SK-N-SH (cell line): ENCODE measurements at regions not wholly inside any gene's neighbourhood (a gene's known extent, or its start where the extent isn't known, plus 50 kb on each side); places are given as distances from the start of the nearest gene placed in this dataset.
"Not testable (repeated sequence)": the region's sequence is repeated elsewhere in the genome, so short reads cannot be mapped to it uniquely, and the experiment has no call there.

ENCODE experiments used
- CTCF ChIA-PET: fragments of 300-600, 350-600 bp; formaldehyde crosslinking; extraction: SDS; loops from one replicate; lab custom pipeline; 2021; lab: Yijun Ruan, JAX
- POLR2A ChIA-PET: fragments of 350-600 bp; sonication (Branson Sonifier 250); formaldehyde crosslinking; extraction: SDS; loops from one replicate; lab custom pipeline; 2020; ENCODE audit warnings: antibody characterized with exemption, inconsistent platforms; lab: Yijun Ruan, JAX
- DNase-seq: peaks from one replicate; pipeline ENCODE4 v3.0.0; 2012
- H2AFZ ChIP-seq: fragments of 200-600 bp; sonication (generic); 2 replicates; pipeline ENCODE4 v1.8.1; 2016; ENCODE audit warnings: antibody characterized with exemption, mild to moderate bottlenecking, low read depth
- H3F3A ChIP-seq: fragments of 200-600 bp; sonication (generic); replicated peaks from 2 replicates; pipeline ENCODE3; 2016; ENCODE audit warnings: antibody characterized with exemption, mild to moderate bottlenecking; ENCODE audit not compliant: insufficient read depth
- H3K27ac ChIP-seq, 2 experiments: fragments of 200-500 bp in 1 of 2; fragments of 200-600 bp in 1 of 2; sonication (Bioruptor generic) in 1 of 2; sonication (generic), shearing (Covaris generic) in 1 of 2; 2 replicates each; pipeline versions ENCODE4 v1.5.1 to v1.6.1; 2014 to 2016; ENCODE audit warnings: low read depth in 2 of 2, inconsistent platforms in 1 of 2, low read length in 1 of 2, mild to moderate bottlenecking in 1 of 2, mixed read lengths in 1 of 2
- H3K27me3 ChIP-seq: fragments of 200-600 bp; sonication (generic), shearing (Covaris generic); 2 replicates; pipeline ENCODE4 v1.6.1; 2016; ENCODE audit warnings: mixed run types; ENCODE audit not compliant: insufficient read depth
- H3K36me3 ChIP-seq, 2 experiments: fragments of 200-500 bp in 1 of 2; fragments of 200-600 bp in 1 of 2; sonication (Bioruptor generic) in 1 of 2; sonication (generic) in 1 of 2; replicated peaks in 1 of 2; 2 replicates each; pipeline versions ENCODE3 to v1.5.1; 2014 to 2016; ENCODE audit warnings: low read length in 1 of 2, mild to moderate bottlenecking in 1 of 2; ENCODE audit not compliant: insufficient read depth in 2 of 2, control insufficient read depth in 1 of 2
- H3K4me1 ChIP-seq, 2 experiments: fragments of 200-500 bp in 1 of 2; fragments of 200-600 bp in 1 of 2; sonication (Bioruptor generic) in 1 of 2; sonication (generic), shearing (Covaris generic) in 1 of 2; 2 replicates each; pipeline versions ENCODE4 v1.5.1 to v1.6.1; 2014 to 2016; ENCODE audit warnings: low read depth in 1 of 2, low read length in 1 of 2, mixed run types in 1 of 2; ENCODE audit not compliant: insufficient read depth in 2 of 2, control insufficient read depth in 1 of 2
- H3K4me2 ChIP-seq: fragments of 200-600 bp; sonication (generic), shearing (Covaris generic); 2 replicates; pipeline ENCODE4 v1.6.1; 2017; ENCODE audit warnings: mixed run types
- H3K4me3 ChIP-seq, 2 experiments: fragments of 200-500 bp in 1 of 2; fragments of 200-600 bp in 1 of 2; sonication (Bioruptor generic) in 1 of 2; sonication (generic), shearing (Covaris generic) in 1 of 2; 2 replicates each; pipeline versions ENCODE4 v1.5.1 to v1.8.1; 2014 to 2016; ENCODE audit warnings: low read depth in 2 of 2, inconsistent platforms in 1 of 2, low read length in 1 of 2, mild to moderate bottlenecking in 1 of 2, mixed read lengths in 1 of 2, moderate library complexity in 1 of 2
- H3K79me2 ChIP-seq: fragments of 200-600 bp; sonication (generic); 2 replicates; pipeline ENCODE4 v1.8.1; 2017; ENCODE audit warnings: mild to moderate bottlenecking; ENCODE audit not compliant: insufficient read depth
- H3K9ac ChIP-seq: fragments of 200-600 bp; sonication (generic); 2 replicates; pipeline ENCODE4 v1.6.1; 2017; ENCODE audit warnings: mixed run types
- H3K9me2 ChIP-seq: fragments of 200-600 bp; sonication (generic); 2 replicates; pipeline ENCODE4 v1.6.1; 2017; ENCODE audit warnings: mixed run types
- H3K9me3 ChIP-seq: fragments of 200-600 bp; sonication (generic); 2 replicates; pipeline ENCODE4 v1.6.1; 2017; ENCODE audit warnings: mixed run types, mild to moderate bottlenecking, moderate library complexity
- H4K20me1 ChIP-seq: fragments of 200-600 bp; sonication (generic); 2 replicates; pipeline ENCODE4 v1.6.1; 2017; ENCODE audit warnings: mild to moderate bottlenecking, mixed run types; ENCODE audit not compliant: insufficient read depth
- CHD2 ChIP-seq: fragments of 150-350 bp; IDR thresholded peaks from 2 replicates; pipeline ENCODE4 v1.6.1; 2018; ENCODE audit warnings: low read length; ENCODE audit not compliant: partially characterized antibody
- ELF1 ChIP-seq: IDR thresholded peaks from 2 replicates; pipeline ENCODE4 v1.4.0; 2012
- FOXJ3 ChIP-seq: sonication (generic); formaldehyde crosslinking; IDR thresholded peaks from 2 replicates; pipeline ENCODE4 v1.5.1; 2020; ENCODE audit warnings: mild to moderate bottlenecking, missing genetic modification reagents
- FOXM1 ChIP-seq: IDR thresholded peaks from 2 replicates; pipeline ENCODE4 v1.4.0; 2012; ENCODE audit warnings: low read depth, mild to moderate bottlenecking
- GABPA ChIP-seq: IDR thresholded peaks from 2 replicates; pipeline ENCODE4 v1.4.0; 2012; ENCODE audit warnings: low read depth, mild to moderate bottlenecking
- IRF3 ChIP-seq: fragments of 150-350 bp; IDR thresholded peaks from 2 replicates; pipeline ENCODE4 v1.6.1; 2016; ENCODE audit warnings: mild to moderate bottlenecking, low read depth, low read length
- JUND ChIP-seq: IDR thresholded peaks from 2 replicates; pipeline ENCODE4 v1.4.0; 2012
- NFIC ChIP-seq: IDR thresholded peaks from 2 replicates; pipeline ENCODE4 v1.4.0; 2012; ENCODE audit warnings: borderline replicate concordance
- RXRA ChIP-seq: IDR thresholded peaks from 2 replicates; pipeline ENCODE4 v1.4.0; 2012; ENCODE audit warnings: low read depth, mild to moderate bottlenecking, borderline replicate concordance
- TEAD4 ChIP-seq: IDR thresholded peaks from 2 replicates; pipeline ENCODE4 v1.4.0; 2012; ENCODE audit warnings: mild to moderate bottlenecking, borderline replicate concordance; ENCODE audit not compliant: insufficient read depth
- USF1 ChIP-seq: IDR thresholded peaks from 2 replicates; pipeline ENCODE4 v1.4.0; 2012; ENCODE audit warnings: low read depth, borderline replicate concordance
- WGBS: methylation state at CpG from one replicate; pipeline ENCODE4 v1.1.6; 2017; ENCODE audit warnings: low lambda C conversion rate; 5-methylcytosine and 5-hydroxymethylcytosine counted together

GRCh38 chr6:140147825-140148814 is 773.7 kb upstream of the CITED2 start:
- not testable (repeated sequence) for H4K20me1 ChIP-seq, H3F3A ChIP-seq, H3K4me3 ChIP-seq, H3K4me2 ChIP-seq, H3K4me1 ChIP-seq, H3K79me2 ChIP-seq, H3K27ac ChIP-seq, H2AFZ ChIP-seq, H3K9ac ChIP-seq, H3K36me3 ChIP-seq, H3K27me3 ChIP-seq, H3K9me2 ChIP-seq, DNase-seq, H3K9me3 ChIP-seq
- 94% methylated on average over 22 of the region's 67 CpGs for WGBS
- POLR2A ChIA-PET = interaction anchor here (0.6 kb wide), 1 partner anchor 1113 kb away, joined by 3 read pairs; no protein-coding TSS in a partner anchor
- CTCF ChIA-PET = interaction anchor here (0.8 kb wide), 1 partner anchor 225 kb away, joined by 3 read pairs; no protein-coding TSS in a partner anchor

- DNase-seq = no peak
- ChIA-PET CTCF (no interaction called here), POLR2A (no interaction called here)
- Histone ChIP-seq H3K36me3 (no peaks in the 10 kb centered on the region), H3K79me2 (no peaks in the 10 kb centered on the region), H3K27ac (no peak overlapping the region), H3K4me3 (no peak overlapping the region), H3F3A (no peaks in the 10 kb centered on the region), H3K4me1 (no peaks in the 10 kb centered on the region), H3K27me3 (no peaks in the 10 kb centered on the region), H3K4me2 (no peak overlapping the region), H2AFZ (no peak overlapping the region), H3K9ac (no peak overlapping the region), H4K20me1 (no peaks in the 10 kb centered on the region), H3K9me3 (no peaks in the 10 kb centered on the region; the same call in 1 of the 2 replicates), H3K9me2 (no peaks in the 10 kb centered on the region)
- WGBS = 98% methylated on average over 1 of the region's 1 CpG
- no peak for TF ChIP-seq NFIC
- TF ChIP-seq ELF1 = no peak
- TF ChIP-seq TEAD4 = no peak
- TF ChIP-seq GABPA = no peak
- no peak for TF ChIP-seq CHD2
- TF ChIP-seq JUND = no peak
- no peak for TF ChIP-seq RXRA
- TF ChIP-seq USF1 = no peak
- no peak for TF ChIP-seq IRF3
- TF ChIP-seq FOXJ3 (CRISPR knock-in tag) = no peak
- TF ChIP-seq FOXM1 = no peak
These were observed 766.4 kb upstream of the CITED2 start for GRCh38 chr6:140140891-140141290.
